D721Med (cell line): ENCODE measurements at regions not wholly inside any gene's neighbourhood (a gene's known extent, or its start where the extent isn't known, plus 50 kb on each side); places are given as distances from the start of the nearest gene placed in this dataset.

Source experiments
- DNase-seq: peaks from one replicate; pipeline ENCODE4 v3.0.0; 2011; ENCODE audit warnings: low spot score; ENCODE audit not compliant: insufficient read length
- FAIRE-seq: peaks from 2 replicates; lab custom pipeline; 2011; peaks lifted over from hg19 to GRCh38; lab: Jason Lieb, UNC
- CTCF ChIP-seq: IDR thresholded peaks from 2 replicates; pipeline ENCODE4 v1.5.1; 2012; ENCODE audit warnings: mild to moderate bottlenecking, control low read depth; ENCODE audit not compliant: insufficient read depth; ENCODE audit errors: missing control alignments

- TF ChIP-seq CTCF, result no peak
- no peak for DNase-seq
- FAIRE-seq, result no peak
Measured at GRCh38 chr14:42629553-42629952, 1022.9 kb downstream of the LRFN5 start.

GRCh38 chr14:42628602-42629001 lies 1021.9 kb downstream of the LRFN5 start:
- no peak for DNase-seq
- no peak for TF ChIP-seq CTCF
- no peak for FAIRE-seq

GRCh38 chr14:42626986-42627385 lies 1020.3 kb downstream of the LRFN5 start:
- DNase-seq (no peak), FAIRE-seq (no peak)
- TF ChIP-seq CTCF, result no peak

- no peak for FAIRE-seq
- no peak for DNase-seq
- no peak for TF ChIP-seq CTCF
Measured at GRCh38 chr14:42624980-42625761, 1018.5 kb downstream of the LRFN5 start.

GRCh38 chr14:42617005-42617404 lies 1010.3 kb downstream of the LRFN5 start:
- TF ChIP-seq CTCF, result no peak
- FAIRE-seq (no peak), DNase-seq (no peak)

GRCh38 chr14:42606839-42607238 lies 1000.2 kb downstream of the LRFN5 start:
- no peak for TF ChIP-seq CTCF
- FAIRE-seq, result no peak
- no peak for DNase-seq

GRCh38 chr14:42602336-42602845 lies 995.7 kb downstream of the LRFN5 start:
- FAIRE-seq, result no peak
- no peak for TF ChIP-seq CTCF

More at GRCh38 chr14:42602336-42602845, 995.7 kb downstream of the LRFN5 start:
- no peak for DNase-seq
